DMS 273 (cell line): ENCODE measurements at regions not wholly inside any gene's neighbourhood (a gene's known extent, or its start where the extent isn't known, plus 50 kb on each side); places are given as distances from the start of the nearest gene placed in this dataset.

ENCODE experiments used
- DNase-seq: peaks from one replicate; lab custom pipeline; 2025; ENCODE audit not compliant: unreplicated experiment; lab: John Stamatoyannopoulos, UW

GRCh38 chr2:120669121-120669952 lies 66.3 kb upstream of the GLI2 start:
- peak; percentile 88 for DNase-seq

GRCh38 chr2:120669971-120670370 lies 65.7 kb upstream of the GLI2 start:
- no peak for DNase-seq

- no peak for DNase-seq
Observed at GRCh38 chr2:120670371-120670770, 65.3 kb upstream of the GLI2 start.

GRCh38 chr2:120670771-120671480 lies 64.7 kb upstream of the GLI2 start:
- no peak for DNase-seq

- no peak for DNase-seq
Observed at GRCh38 chr2:120672526-120673204, 63.0 kb upstream of the GLI2 start.

DNA sequence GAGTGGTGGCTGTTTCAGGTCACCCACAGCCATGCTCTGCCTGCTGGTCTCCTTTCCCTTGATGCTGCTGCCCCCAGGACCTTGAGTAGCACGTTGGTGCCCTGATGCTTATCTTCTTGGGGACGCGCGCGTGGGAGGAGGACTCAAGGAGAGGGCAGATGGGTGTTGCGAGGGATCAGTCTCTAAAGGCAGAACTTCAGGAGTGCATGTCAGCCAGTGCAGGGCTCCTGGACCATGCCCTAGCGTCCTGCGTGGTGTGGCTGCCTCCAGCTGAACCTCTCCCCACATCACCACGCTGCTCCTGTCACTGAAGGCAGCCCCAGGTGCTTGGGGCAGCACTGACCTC lies 62.5 kb upstream of the GLI2 start:
- no peak for DNase-seq

- no peak for DNase-seq
Observed at GRCh38 chr2:120673571-120674061, 62.1 kb upstream of the GLI2 start.

GRCh38 chr2:120674246-120675170 lies 61.2 kb upstream of the GLI2 start:
- no peak for DNase-seq

GRCh38 chr2:120675460-120676130 lies 60.1 kb upstream of the GLI2 start:
- no peak for DNase-seq

- DNase-seq: no peak
Observed at GRCh38 chr2:120677221-120677620, 58.4 kb upstream of the GLI2 start.

- no peak for DNase-seq
Observed at GRCh38 chr2:120677696-120678247, 57.9 kb upstream of the GLI2 start.

- peak; percentile 54 for DNase-seq
Observed at GRCh38 chr2:120678251-120678650, 57.4 kb upstream of the GLI2 start.

DNA sequence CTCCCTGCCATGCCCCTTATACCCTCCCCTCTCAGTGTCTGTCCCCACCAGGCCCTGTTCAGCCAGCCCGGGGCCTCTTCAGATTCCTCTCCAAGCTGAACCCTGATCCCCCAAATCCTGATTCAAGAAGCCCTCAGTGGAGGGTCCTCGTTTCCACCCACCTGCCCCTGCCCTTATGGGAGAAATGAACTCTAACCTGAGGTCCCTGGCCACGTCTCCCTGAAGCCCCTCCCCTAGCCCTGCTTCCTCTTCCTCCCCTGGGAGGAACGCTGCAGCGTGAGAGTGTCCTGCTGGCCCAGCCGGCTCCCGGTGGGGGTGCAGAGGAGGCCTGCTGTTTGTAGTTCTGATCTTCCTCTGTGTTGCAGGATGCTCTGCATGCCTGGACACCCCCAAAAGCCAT lies 56.7 kb upstream of the GLI2 start:
- no peak for DNase-seq

DNA sequence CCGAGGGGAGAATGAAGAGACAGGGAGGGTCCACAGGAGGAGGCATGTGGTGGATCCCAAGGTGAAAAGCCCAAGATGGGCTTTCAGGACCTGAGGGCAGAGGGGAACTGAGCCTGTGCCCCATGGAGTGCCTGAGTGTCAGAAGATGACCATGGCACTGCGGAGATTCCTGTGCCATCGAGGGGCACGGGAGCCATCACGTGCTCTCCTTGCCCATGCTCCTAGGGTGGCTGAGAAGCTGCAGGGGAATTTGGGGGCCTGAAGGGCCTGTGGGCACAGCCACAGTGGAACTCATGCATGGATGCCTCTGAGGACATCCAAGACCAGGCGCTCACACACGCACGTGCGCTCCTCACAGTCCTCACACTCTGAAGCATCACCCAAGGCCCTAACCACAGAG lies 56.1 kb upstream of the GLI2 start:
- DNase-seq: no peak

GRCh38 chr2:120680136-120680761 lies 55.4 kb upstream of the GLI2 start:
- DNase-seq: peak; percentile 93

GRCh38 chr2:120681181-120681580 lies 54.5 kb upstream of the GLI2 start:
- no peak for DNase-seq

DNA sequence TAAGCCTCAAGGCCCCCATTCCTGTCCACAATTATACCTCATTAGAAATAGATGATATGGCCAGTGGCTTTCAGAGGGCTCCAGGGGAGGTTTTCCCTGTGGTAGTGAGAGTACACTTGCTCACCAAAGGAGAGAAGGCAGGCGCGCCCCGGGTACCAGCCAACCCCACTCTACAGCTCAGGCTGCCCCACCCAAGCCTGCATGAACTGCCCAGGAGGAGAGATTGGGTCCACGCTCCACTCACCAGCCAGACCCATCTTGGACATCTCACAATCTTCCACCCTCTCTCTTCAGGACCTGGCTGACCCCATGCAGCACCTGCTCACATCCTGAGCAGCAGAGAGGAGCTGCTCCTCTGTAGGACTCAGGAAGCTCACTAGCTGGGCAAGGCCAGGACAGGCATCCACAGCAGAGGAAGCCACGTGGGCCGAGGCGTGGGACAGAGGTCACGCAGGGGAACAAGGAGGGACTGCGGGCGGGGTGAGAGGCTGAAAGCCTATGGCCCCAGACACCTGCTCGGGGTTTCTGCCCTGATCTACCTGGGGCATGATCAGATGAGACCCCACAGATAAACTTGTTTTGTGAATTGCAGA lies 53.9 kb upstream of the GLI2 start:
- no peak for DNase-seq

- DNase-seq: no peak
Observed at GRCh38 chr2:120682654-120683053, 53.0 kb upstream of the GLI2 start.

DNA sequence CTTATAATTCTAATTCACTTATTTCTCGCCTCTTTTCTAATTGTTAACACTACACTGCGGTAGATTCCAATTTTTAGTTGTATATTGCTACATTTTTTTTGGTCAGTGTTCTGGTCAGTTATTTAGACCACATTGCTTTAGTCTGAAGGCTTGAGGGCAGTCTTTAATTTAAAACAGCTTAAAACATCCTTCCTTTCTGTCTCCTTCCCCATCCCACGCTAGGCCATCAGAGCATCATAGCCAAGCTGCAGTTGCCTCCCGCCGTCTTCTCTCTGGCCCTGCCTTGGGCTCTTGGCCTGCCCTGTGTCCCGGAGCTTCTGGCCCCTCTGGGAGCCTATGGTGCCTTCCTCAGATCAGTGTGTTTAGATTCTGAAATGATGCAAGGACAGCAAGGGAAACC lies 52.6 kb upstream of the GLI2 start:
- no peak for DNase-seq
